Parathyroid adenoma (tissue), 2 donors: ENCODE measurements at regions not wholly inside any gene's neighbourhood (a gene's known extent, or its start where the extent isn't known, plus 50 kb on each side); places are given as distances from the start of the nearest gene placed in this dataset.

Experiments used
- H2AFZ ChIP-seq: fragments of 300-600 bp; sonication (generic); one replicate; pipeline ENCODE4 v1.7.0; 2017; ENCODE audit warnings: antibody characterized with exemption, mild to moderate bottlenecking
- H3K27ac ChIP-seq: fragments of 300-600 bp; sonication (generic); one replicate; pipeline ENCODE4 v1.7.0; 2017
- H3K27me3 ChIP-seq: fragments of 300-600 bp; sonication (generic); one replicate; pipeline ENCODE4 v1.7.0; 2017; ENCODE audit warnings: low read length; ENCODE audit not compliant: control insufficient read depth, insufficient read depth
- H3K36me3 ChIP-seq: fragments of 300-600 bp; sonication (generic); one replicate; pipeline ENCODE4 v1.7.0; 2017; ENCODE audit warnings: low read length; ENCODE audit not compliant: control insufficient read depth, insufficient read depth
- H3K4me1 ChIP-seq: fragments of 300-600 bp; sonication (generic); one replicate; pipeline ENCODE4 v1.7.0; 2017; ENCODE audit warnings: control low read depth
- H3K4me2 ChIP-seq: fragments of 300-600 bp; sonication (generic); one replicate; pipeline ENCODE4 v1.7.0; 2017; ENCODE audit warnings: low read length
- H3K4me3 ChIP-seq: fragments of 300-600 bp; sonication (generic); one replicate; pipeline ENCODE4 v1.7.0; 2017; ENCODE audit warnings: low read depth, low read length
- H3K79me2 ChIP-seq: fragments of 300-600 bp; sonication (generic); one replicate; pipeline ENCODE4 v1.7.0; 2017; ENCODE audit warnings: control low read depth
- H3K9ac ChIP-seq: fragments of 300-600 bp; sonication (generic); one replicate; pipeline ENCODE4 v1.7.0; 2017; ENCODE audit warnings: mild to moderate bottlenecking
- H3K9me3 ChIP-seq: fragments of 300-600 bp; sonication (generic); one replicate; pipeline ENCODE4 v1.7.0; 2017; ENCODE audit warnings: low read length; ENCODE audit not compliant: control insufficient read depth
- TF ChIP-seq, protein P1 (sequence below): fragments of 300-600 bp; sonication (generic); IDR thresholded peaks from one replicate; pipeline ENCODE4 v1.7.0; 2017; ENCODE audit warnings: antibody characterized with exemption, mild to moderate bottlenecking
- donor health status: primary hyperparathyroidism.

DNA sequence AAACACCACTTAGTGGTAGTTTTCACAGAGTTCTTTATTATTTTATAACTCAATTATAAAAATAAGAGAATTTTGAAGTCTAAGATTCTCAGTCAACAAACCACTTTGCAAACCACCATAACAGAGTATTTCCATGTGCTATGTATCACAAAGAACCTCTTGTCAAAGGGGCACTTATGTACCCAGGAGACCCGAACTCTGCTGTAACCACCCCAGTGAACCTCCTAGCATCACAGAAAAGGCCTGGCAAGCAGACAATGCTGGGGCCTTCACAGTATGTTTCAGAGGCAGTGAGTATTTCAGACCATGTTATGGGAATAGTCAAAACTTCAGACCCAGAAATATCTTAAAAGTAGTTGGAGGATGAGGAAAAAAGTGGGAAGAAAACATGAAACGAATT is 714.1 kb downstream of the EFNB2 start:
- H3K4me1 ChIP-seq, result no peaks in the 10 kb centered on the region
- H3K9ac ChIP-seq, result no peak overlapping the region
- no peaks in the 10 kb centered on the region for H3K36me3 ChIP-seq
- no peak overlapping the region for H3K4me2 ChIP-seq
- no peaks in the 10 kb centered on the region for H3K27me3 ChIP-seq
- H2AFZ ChIP-seq, result no peak overlapping the region
- no peaks in the 10 kb centered on the region for H3K9me3 ChIP-seq
- TF ChIP-seq, protein P1, sequence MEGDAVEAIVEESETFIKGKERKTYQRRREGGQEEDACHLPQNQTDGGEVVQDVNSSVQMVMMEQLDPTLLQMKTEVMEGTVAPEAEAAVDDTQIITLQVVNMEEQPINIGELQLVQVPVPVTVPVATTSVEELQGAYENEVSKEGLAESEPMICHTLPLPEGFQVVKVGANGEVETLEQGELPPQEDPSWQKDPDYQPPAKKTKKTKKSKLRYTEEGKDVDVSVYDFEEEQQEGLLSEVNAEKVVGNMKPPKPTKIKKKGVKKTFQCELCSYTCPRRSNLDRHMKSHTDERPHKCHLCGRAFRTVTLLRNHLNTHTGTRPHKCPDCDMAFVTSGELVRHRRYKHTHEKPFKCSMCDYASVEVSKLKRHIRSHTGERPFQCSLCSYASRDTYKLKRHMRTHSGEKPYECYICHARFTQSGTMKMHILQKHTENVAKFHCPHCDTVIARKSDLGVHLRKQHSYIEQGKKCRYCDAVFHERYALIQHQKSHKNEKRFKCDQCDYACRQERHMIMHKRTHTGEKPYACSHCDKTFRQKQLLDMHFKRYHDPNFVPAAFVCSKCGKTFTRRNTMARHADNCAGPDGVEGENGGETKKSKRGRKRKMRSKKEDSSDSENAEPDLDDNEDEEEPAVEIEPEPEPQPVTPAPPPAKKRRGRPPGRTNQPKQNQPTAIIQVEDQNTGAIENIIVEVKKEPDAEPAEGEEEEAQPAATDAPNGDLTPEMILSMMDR, result no peak
- H3K79me2 ChIP-seq, result no peaks in the 10 kb centered on the region
- no peak overlapping the region for H3K4me3 ChIP-seq
- H3K27ac ChIP-seq, result no peak overlapping the region

DNA sequence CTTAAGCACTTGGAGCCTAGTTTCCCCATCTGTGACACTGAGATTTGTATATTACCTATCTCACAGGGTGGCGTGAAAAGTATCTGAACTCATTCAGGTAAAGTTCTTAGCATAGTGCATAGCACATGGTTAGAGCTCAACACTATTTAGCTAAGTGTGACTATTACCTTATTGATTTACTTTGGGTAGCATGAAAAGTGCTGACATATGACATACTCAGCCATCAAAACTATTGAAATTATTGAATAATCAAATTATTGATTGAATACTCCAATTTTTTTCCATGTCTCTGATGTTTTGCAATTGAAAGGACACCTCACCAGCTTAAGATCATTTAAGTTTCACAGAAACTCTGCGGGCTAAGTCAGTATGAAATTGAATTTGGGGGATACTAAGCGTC is 715.0 kb downstream of the EFNB2 start:
- Histone ChIP-seq H3K9ac (no peak overlapping the region), H2AFZ (no peak overlapping the region), H3K79me2 (no peaks in the 10 kb centered on the region), H3K4me3 (no peak overlapping the region), H3K4me2 (no peak overlapping the region), H3K27me3 (no peaks in the 10 kb centered on the region), H3K27ac (no peak overlapping the region), H3K9me3 (no peaks in the 10 kb centered on the region), H3K4me1 (no peaks in the 10 kb centered on the region), H3K36me3 (no peaks in the 10 kb centered on the region)
- TF ChIP-seq, protein P1, result no peak

DNA sequence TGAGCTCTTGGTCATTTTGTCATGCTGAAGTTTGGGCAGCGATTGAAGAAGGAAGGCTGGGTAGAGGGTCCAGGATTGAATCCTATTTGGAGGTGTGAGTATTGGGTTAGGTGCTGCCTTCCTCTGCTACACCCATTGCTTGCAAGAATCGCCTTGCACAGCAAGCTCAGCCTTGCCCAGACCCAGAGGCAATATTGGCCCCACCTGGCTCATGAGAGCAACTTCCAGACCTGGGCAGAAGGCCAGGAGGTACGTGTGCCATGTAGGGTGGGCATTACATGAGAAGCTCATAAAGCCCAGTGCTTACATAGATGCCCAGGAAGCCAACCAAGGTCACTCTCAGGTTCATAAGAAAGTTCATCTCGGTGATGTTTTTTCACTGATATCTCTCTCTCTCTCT is 718.0 kb downstream of the EFNB2 start:
- Histone ChIP-seq H3K79me2 (no peaks in the 10 kb centered on the region), H3K9me3 (no peaks in the 10 kb centered on the region), H3K36me3 (no peaks in the 10 kb centered on the region), H3K4me2 (no peak overlapping the region), H2AFZ (no peak overlapping the region), H3K4me3 (no peak overlapping the region), H3K9ac (no peak overlapping the region), H3K27ac (no peak overlapping the region), H3K27me3 (no peaks in the 10 kb centered on the region), H3K4me1 (no peaks in the 10 kb centered on the region)
- TF ChIP-seq, protein P1, result no peak

DNA sequence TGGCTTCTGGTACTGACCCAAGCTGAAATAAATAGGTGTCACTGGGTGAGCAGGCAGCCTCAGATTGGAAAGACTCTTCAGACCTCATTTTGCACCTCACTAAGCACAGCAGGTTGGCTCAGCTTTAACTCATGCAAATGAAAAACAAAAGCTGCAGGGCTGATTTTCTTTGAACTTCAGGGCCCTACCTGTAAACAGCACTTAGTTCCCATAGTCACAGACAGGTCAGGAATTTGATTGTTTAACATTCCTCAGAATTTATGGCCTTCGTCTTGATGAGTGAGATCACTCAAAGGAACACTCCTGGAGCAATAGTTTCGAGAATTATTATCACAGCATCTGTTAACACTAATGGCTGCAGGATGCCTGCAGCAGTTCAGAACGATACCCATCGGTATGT is 718.5 kb downstream of the EFNB2 start:
- Histone ChIP-seq H2AFZ (no peak overlapping the region), H3K36me3 (no peaks in the 10 kb centered on the region), H3K9me3 (no peaks in the 10 kb centered on the region), H3K9ac (no peak overlapping the region), H3K4me2 (no peak overlapping the region), H3K27me3 (no peaks in the 10 kb centered on the region), H3K4me3 (no peak overlapping the region), H3K27ac (no peak overlapping the region), H3K4me1 (no peaks in the 10 kb centered on the region), H3K79me2 (no peaks in the 10 kb centered on the region)
- TF ChIP-seq, protein P1, result no peak

DNA sequence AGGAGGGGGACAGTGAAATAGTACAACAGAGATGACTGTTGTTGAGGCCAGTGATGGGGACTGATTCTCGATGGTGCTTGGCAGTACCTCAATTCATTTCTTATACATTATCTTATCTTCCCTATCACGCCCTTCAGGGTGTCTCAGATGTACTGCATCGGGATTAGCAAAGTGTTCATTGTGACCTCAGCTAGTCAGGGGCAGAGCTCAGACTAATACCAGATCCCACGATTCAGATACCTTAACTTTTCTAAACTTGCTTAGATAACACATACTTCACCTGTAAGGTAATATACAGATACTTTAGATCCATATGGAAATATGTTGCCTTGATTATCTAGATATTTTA is 720.6 kb downstream of the EFNB2 start:
- Histone ChIP-seq H3K27me3 (no peaks in the 10 kb centered on the region), H3K4me2 (no peak overlapping the region), H3K4me3 (no peak overlapping the region), H2AFZ (no peak overlapping the region), H3K27ac (no peak overlapping the region), H3K9ac (no peak overlapping the region), H3K36me3 (no peaks in the 10 kb centered on the region), H3K4me1 (no peaks in the 10 kb centered on the region), H3K9me3 (no peaks in the 10 kb centered on the region), H3K79me2 (no peaks in the 10 kb centered on the region)
- TF ChIP-seq, protein P1, result no peak
